Activated B cell treated with CpG ODN at 0.5 μM for 24 hours (primary cell): ENCODE measurements at regions not wholly inside any gene's neighbourhood (a gene's known extent, or its start where the extent isn't known, plus 50 kb on each side); places are given as distances from the start of the nearest gene placed in this dataset.

Experiments
- ATAC-seq: fragments of 200-7000 bp; cut with Tn5 transposase; one replicate; pipeline ENCODE4 v1.10.0; 2021; ENCODE audit warnings: low read depth, mild to moderate bottlenecking, moderate library complexity
- CTCF ChIA-PET: fragments of 350-600 bp; sonication (Branson Sonifier 250); formaldehyde crosslinking; loops from one replicate; lab custom pipeline; 2021; ENCODE audit warnings: antibody characterized with exemption; lab: Charles Lee
- POLR2A ChIA-PET: fragments of 350-600 bp; sonication (Branson Sonifier 250); formaldehyde crosslinking; loops from one replicate; lab custom pipeline; 2021; ENCODE audit warnings: antibody characterized with exemption; lab: Charles Lee
- DNase-seq: peaks from one replicate; pipeline ENCODE4 v3.0.0; 2022
- H3K27ac Mint-ChIP-seq: one replicate; pipeline ENCODE4 v1.8.0; 2020; ENCODE audit warnings: mixed read lengths
- H3K27me3 Mint-ChIP-seq: one replicate; pipeline ENCODE4 v1.8.0; 2021; ENCODE audit warnings: mixed read lengths
- H3K36me3 Mint-ChIP-seq: one replicate; pipeline ENCODE4 v1.8.0; 2021; ENCODE audit warnings: low read depth, mixed read lengths
- H3K4me1 Mint-ChIP-seq: one replicate; pipeline ENCODE4 v1.8.0; 2021; ENCODE audit warnings: mixed read lengths
- H3K4me3 Mint-ChIP-seq: one replicate; pipeline ENCODE4 v1.8.0; 2020; ENCODE audit warnings: mild to moderate bottlenecking, mixed read lengths
- H3K9me3 Mint-ChIP-seq: one replicate; pipeline ENCODE4 v1.8.0; 2020; ENCODE audit warnings: mixed read lengths
- CTCF ChIP-seq: fragments of 200-600 bp; IDR thresholded peaks from one replicate; pipeline ENCODE4 v1.8.0; 2022; ENCODE audit warnings: antibody characterized with exemption, mild to moderate bottlenecking
- intact Hi-C: fragments of 100-400 bp; cut with micrococcal nuclease; formaldehyde crosslinking; loops from one replicate; pipeline ENCODE4 v1.15.1; 2024

GRCh38 chr10:9833942-9834341, 1183.7 kb upstream of the CELF2 start:
- ATAC-seq = no peak

GRCh38 chr10:9834434-9834833, 1183.2 kb upstream of the CELF2 start:
- Mint-ChIP-seq H3K4me3 (no peak overlapping the region), H3K36me3 (no peaks in the 10 kb centered on the region), H3K27me3 (no peaks in the 10 kb centered on the region), H3K27ac (no peak overlapping the region), H3K4me1 (no peaks in the 10 kb centered on the region), H3K9me3 (peaks cover 9% of the 10 kb centered on the region)
- ChIA-PET POLR2A (no interaction called here), CTCF (no interaction called here)
- intact Hi-C loops = no loop called here
- TF ChIP-seq CTCF = no peak
- no peak for DNase-seq
- no peak for ATAC-seq

More at GRCh38 chr10:9833942-9834341, 1183.7 kb upstream of the CELF2 start:
- DNase-seq = no peak
- Mint-ChIP-seq H3K4me3 (no peak overlapping the region), H3K36me3 (no peaks in the 10 kb centered on the region), H3K27me3 (no peaks in the 10 kb centered on the region), H3K4me1 (no peaks in the 10 kb centered on the region), H3K9me3 (peaks cover 4% of the 10 kb centered on the region), H3K27ac (no peak overlapping the region)
- no peak for TF ChIP-seq CTCF
- intact Hi-C loops = no loop called here
- CTCF ChIA-PET = no interaction called here
- POLR2A ChIA-PET = no interaction called here

DNA sequence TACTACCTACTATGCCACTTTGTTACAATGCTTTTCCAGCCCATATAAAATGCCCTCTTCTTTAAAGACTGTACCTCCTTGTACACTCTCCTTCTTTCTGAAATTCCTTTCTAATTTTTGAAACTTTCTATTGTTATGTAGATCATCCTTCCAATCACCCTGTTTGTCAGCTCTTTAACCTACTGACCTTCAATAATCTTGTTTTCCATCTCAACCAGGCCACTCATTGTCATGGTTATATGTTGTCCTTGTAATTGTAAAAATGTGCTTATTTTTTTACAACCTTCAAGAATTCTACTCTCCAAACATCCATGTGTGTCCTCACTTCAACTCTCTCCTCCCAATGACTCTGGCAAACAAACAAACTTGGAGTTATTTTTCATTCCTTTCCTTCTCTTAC, 1172.6 kb upstream of the CELF2 start:
- no peak for TF ChIP-seq CTCF
- Mint-ChIP-seq H3K4me1 (no peaks in the 10 kb centered on the region), H3K27ac (no peak overlapping the region), H3K36me3 (no peaks in the 10 kb centered on the region), H3K4me3 (no peak overlapping the region), H3K27me3 (no peaks in the 10 kb centered on the region), H3K9me3 (peaks cover 13% of the 10 kb centered on the region)
- ATAC-seq (no peak), DNase-seq (no peak)
- POLR2A ChIA-PET = no interaction called here
- intact Hi-C loops = no loop called here
- CTCF ChIA-PET = no interaction called here

DNA sequence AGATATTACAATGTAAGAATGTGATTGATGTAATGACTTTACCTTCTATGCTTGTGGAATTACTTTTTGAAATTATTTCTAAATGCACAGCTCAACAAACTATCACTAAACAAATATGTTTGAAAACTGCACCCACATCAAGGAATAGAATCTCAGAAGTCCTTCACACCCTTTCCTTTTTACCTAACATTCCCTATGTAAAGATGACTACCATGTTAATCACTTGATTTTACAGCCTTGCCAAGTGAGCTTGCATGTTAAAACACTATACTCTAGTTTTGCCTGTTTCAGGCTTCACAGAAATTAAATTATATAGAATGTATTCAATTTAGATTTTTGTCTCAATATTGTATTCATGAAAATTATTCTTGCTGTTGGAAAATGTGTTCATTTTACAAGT, 1169.4 kb upstream of the CELF2 start:
- TF ChIP-seq CTCF = no peak
- no peak for ATAC-seq
- H3K27me3 Mint-ChIP-seq = no peaks in the 10 kb centered on the region
- no peaks in the 10 kb centered on the region for H3K36me3 Mint-ChIP-seq
- intact Hi-C loops = no loop called here
- ChIA-PET POLR2A (no interaction called here), CTCF (no interaction called here)
- DNase-seq = no peak
- H3K27ac Mint-ChIP-seq = no peak overlapping the region
- H3K4me1 Mint-ChIP-seq = no peaks in the 10 kb centered on the region
- H3K4me3 Mint-ChIP-seq = no peak overlapping the region
- peaks cover 24% of the 10 kb centered on the region for H3K9me3 Mint-ChIP-seq

DNA sequence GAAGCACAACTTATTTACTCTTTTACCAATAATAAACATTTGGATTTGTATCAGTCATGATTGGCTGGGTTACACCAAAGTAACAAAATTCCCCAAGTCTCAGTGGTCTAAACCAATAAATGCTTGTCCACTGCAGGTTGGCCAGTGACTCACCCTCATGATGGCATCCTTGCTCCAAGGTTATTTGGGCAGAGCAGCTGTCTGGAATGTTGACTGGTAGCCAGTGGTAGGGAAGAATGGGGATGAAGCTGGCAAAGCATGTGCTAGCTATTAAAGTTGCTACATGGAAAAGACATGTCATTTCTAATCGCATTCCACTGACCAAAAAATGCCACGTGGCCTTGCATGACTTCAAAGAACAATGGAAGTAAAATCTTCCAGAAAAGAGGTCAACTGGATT, 1168.7 kb upstream of the CELF2 start:
- Mint-ChIP-seq H3K27me3 (no peaks in the 10 kb centered on the region), H3K9me3 (peaks cover 24% of the 10 kb centered on the region), H3K27ac (no peak overlapping the region), H3K36me3 (no peaks in the 10 kb centered on the region), H3K4me1 (no peaks in the 10 kb centered on the region), H3K4me3 (no peak overlapping the region)
- TF ChIP-seq CTCF = no peak
- ATAC-seq = no peak
- CTCF ChIA-PET = no interaction called here
- POLR2A ChIA-PET = no interaction called here
- intact Hi-C loops = no loop called here
- DNase-seq = no peak
